Upper lobe of left lung (tissue), 6 donors: ENCODE measurements at regions not wholly inside any gene's neighbourhood (a gene's known extent, or its start where the extent isn't known, plus 50 kb on each side); places are given as distances from the start of the nearest gene placed in this dataset.
"Not testable (repeated sequence)": the region's sequence is repeated elsewhere in the genome, so short reads cannot be mapped to it uniquely, and the experiment has no call there.

Experiments
- ATAC-seq, 2 donors: fragments of 200-7000 bp; cut with Tn5 transposase; one replicate each; pipeline ENCODE4 v1.9.1; 2022; ENCODE audit warnings: mild to moderate bottlenecking in 2 of 2, moderate library complexity in 2 of 2; ENCODE audit not compliant: low FRiP score in 2 of 2
- DNase-seq, 2 donors: peaks; one replicate each; pipeline ENCODE4 v3.0.0-alpha.2; 2019 to 2020
- H3K27ac ChIP-seq, 4 donors: fragments of 200-600 bp; sonication (generic); one replicate each; pipeline ENCODE4 v1.5.1; 2016 to 2019
- H3K27me3 ChIP-seq, 4 donors: fragments of 200-600 bp; sonication (generic); one replicate each; pipeline ENCODE4 v1.5.1; 2017 to 2019
- H3K36me3 ChIP-seq, 4 donors: fragments of 200-600 bp; sonication (generic); one replicate each; pipeline ENCODE4 v1.5.1; 2016 to 2019
- H3K4me1 ChIP-seq, 4 donors: fragments of 200-600 bp; sonication (generic); one replicate each; pipeline ENCODE4 v1.5.1; 2018 to 2019
- H3K4me3 ChIP-seq, 4 donors: fragments of 200-600 bp; sonication (generic); one replicate each; pipeline ENCODE4 v1.5.1; 2017 to 2019; ENCODE audit warnings: mild to moderate bottlenecking in 2 of 4, moderate library complexity in 1 of 4
- H3K9me3 ChIP-seq, 4 donors: fragments of 200-600 bp; sonication (generic); one replicate each; pipeline ENCODE4 v1.5.1; 2018 to 2019
- EP300 ChIP-seq, 4 donors: sonication (generic); formaldehyde crosslinking; IDR thresholded peaks; one replicate each; pipeline ENCODE4 v1.5.1; 2017; ENCODE audit warnings: antibody characterized with exemption in 4 of 4, control low read depth in 2 of 4
- POLR2A ChIP-seq, 4 donors: fragments of 450-650 bp; IDR thresholded peaks; one replicate each; pipeline ENCODE4 v1.5.1; 2016 to 2017; ENCODE audit warnings: antibody characterized with exemption in 4 of 4, mild to moderate bottlenecking in 2 of 4
- POLR2AphosphoS5 ChIP-seq, 2 donors: sonication (generic); formaldehyde crosslinking; IDR thresholded peaks; one replicate each; pipeline ENCODE4 v1.5.1; 2017; ENCODE audit warnings: antibody characterized with exemption in 2 of 2
- WGBS, 2 donors: methylation state at CpG; one replicate each; pipeline ENCODE4 v1.1.5; 2017 to 2018; 5-methylcytosine and 5-hydroxymethylcytosine counted together
- TF ChIP-seq, protein P1 (sequence below), 6 experiments: fragments of 450-650 bp in 4 of 6; fragments of 200-600 bp in 2 of 6; sonication (generic) in 2 of 6; IDR thresholded peaks; one replicate each; pipeline ENCODE4 v1.5.1; 2016 to 2019; ENCODE audit warnings: antibody characterized with exemption in 6 of 6
- donor health status: DM: no; HTN: no; CAD: no; lungs with moderate emphysema.
- donor health status: DM: no; HTN: yes; CAD: no; lungs with severe emphysema.

- Histone ChIP-seq H3K4me1 (no peaks in the 10 kb centered on the region), H3K4me3 (no peak overlapping the region), H3K9me3 (no peaks in the 10 kb centered on the region), H3K36me3 (no peaks in the 10 kb centered on the region), H3K27me3 (no peaks in the 10 kb centered on the region), H3K27ac (no peak overlapping the region)
- no peak for DNase-seq
- TF ChIP-seq, protein P1, sequence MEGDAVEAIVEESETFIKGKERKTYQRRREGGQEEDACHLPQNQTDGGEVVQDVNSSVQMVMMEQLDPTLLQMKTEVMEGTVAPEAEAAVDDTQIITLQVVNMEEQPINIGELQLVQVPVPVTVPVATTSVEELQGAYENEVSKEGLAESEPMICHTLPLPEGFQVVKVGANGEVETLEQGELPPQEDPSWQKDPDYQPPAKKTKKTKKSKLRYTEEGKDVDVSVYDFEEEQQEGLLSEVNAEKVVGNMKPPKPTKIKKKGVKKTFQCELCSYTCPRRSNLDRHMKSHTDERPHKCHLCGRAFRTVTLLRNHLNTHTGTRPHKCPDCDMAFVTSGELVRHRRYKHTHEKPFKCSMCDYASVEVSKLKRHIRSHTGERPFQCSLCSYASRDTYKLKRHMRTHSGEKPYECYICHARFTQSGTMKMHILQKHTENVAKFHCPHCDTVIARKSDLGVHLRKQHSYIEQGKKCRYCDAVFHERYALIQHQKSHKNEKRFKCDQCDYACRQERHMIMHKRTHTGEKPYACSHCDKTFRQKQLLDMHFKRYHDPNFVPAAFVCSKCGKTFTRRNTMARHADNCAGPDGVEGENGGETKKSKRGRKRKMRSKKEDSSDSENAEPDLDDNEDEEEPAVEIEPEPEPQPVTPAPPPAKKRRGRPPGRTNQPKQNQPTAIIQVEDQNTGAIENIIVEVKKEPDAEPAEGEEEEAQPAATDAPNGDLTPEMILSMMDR (IDR thresholded peaks at IDR 0.05), result no peak
- TF ChIP-seq POLR2AphosphoS5 (IDR thresholded peaks at IDR 0.05) (no peak), POLR2A (IDR thresholded peaks at IDR 0.05) (no peak), EP300 (IDR thresholded peaks at IDR 0.05) (no peak)
- WGBS, 2 donors, result 45 to 49% methylated on average over 5 of the region's 5 CpGs
- ATAC-seq, result no peak
Observed at GRCh38 chr12:126042286-126042685, 977.1 kb downstream of the AACS start.

- not testable (repeated sequence) for H3K4me1 ChIP-seq, H3K27ac ChIP-seq, H3K9me3 ChIP-seq, H3K36me3 ChIP-seq, DNase-seq, H3K4me3 ChIP-seq, ATAC-seq, H3K27me3 ChIP-seq
- WGBS, 2 donors, result 49 to 63% methylated on average over 5 of the region's 5 CpGs
Observed at GRCh38 chr12:126049501-126049900, 984.3 kb downstream of the AACS start.

- Histone ChIP-seq H3K36me3 (no peaks in the 10 kb centered on the region), H3K27me3 (no peaks in the 10 kb centered on the region), H3K27ac (no peak overlapping the region), H3K4me1 (no peaks in the 10 kb centered on the region), H3K4me3 (no peak overlapping the region), H3K9me3 (no peaks in the 10 kb centered on the region)
- WGBS, 2 donors, result 61 to 64% methylated on average over 6 of the region's 6 CpGs
- TF ChIP-seq, protein P1 (IDR thresholded peaks at IDR 0.05), result peak in 1 of 6 experiments; percentile 16
- TF ChIP-seq EP300 (IDR thresholded peaks at IDR 0.05), result no peak
- ATAC-seq (no peak), DNase-seq (no peak)
Observed at GRCh38 chr12:126051611-126052107, 986.4 kb downstream of the AACS start.

- ATAC-seq (no peak), DNase-seq (no peak)
- Histone ChIP-seq H3K4me1 (no peaks in the 10 kb centered on the region), H3K27me3 (no peaks in the 10 kb centered on the region), H3K36me3 (no peaks in the 10 kb centered on the region), H3K27ac (no peak overlapping the region), H3K4me3 (no peak overlapping the region), H3K9me3 (no peaks in the 10 kb centered on the region)
- no peak for TF ChIP-seq EP300 (IDR thresholded peaks at IDR 0.05)
- TF ChIP-seq, protein P1 (IDR thresholded peaks at IDR 0.05), result no peak
- no peak for TF ChIP-seq POLR2A (IDR thresholded peaks at IDR 0.05)
- TF ChIP-seq POLR2AphosphoS5 (IDR thresholded peaks at IDR 0.05), result no peak
- 78 to 100% methylated on average over 3 to 4 of the region's 4 CpGs for WGBS, 2 donors
Observed at GRCh38 chr12:126055521-126055920, 990.3 kb downstream of the AACS start.

DNA sequence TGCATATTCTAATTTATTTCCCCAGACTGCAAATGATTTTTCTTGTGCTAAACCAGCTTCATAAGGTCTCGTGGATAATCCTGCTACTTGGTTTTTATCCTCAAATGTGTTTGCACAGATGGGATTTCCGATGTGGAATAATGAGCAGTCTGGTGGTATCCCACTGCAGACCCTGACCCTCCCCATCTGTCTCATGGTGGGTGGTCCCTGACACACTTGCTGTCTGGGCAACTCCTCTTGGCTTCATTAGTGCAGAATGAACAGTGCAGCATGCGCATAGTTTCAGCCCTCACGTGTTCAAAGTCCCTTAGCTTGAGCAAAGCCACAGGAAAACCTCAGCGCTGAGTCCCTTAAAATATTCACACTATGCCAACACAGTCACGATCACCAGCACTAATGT is 996.5 kb downstream of the AACS start:
- 47 to 60% methylated on average over 6 of the region's 6 CpGs for WGBS, 2 donors
- H3K4me1 ChIP-seq, result no peaks in the 10 kb centered on the region
- DNase-seq (no peak), ATAC-seq (no peak)
- no peaks in the 10 kb centered on the region for H3K36me3 ChIP-seq
- TF ChIP-seq EP300 (IDR thresholded peaks at IDR 0.05) (no peak), POLR2AphosphoS5 (IDR thresholded peaks at IDR 0.05) (no peak), POLR2A (IDR thresholded peaks at IDR 0.05) (no peak)
- TF ChIP-seq, protein P1 (IDR thresholded peaks at IDR 0.05), result no peak
- H3K27me3 ChIP-seq, result no peaks in the 10 kb centered on the region
- H3K27ac ChIP-seq, result no peak overlapping the region
- no peaks in the 10 kb centered on the region for H3K9me3 ChIP-seq
- no peak overlapping the region for H3K4me3 ChIP-seq
